Neural cell (in vitro differentiated cells): ENCODE measurements at regions not wholly inside any gene's neighbourhood (a gene's known extent, or its start where the extent isn't known, plus 50 kb on each side); places are given as distances from the start of the nearest gene placed in this dataset.

ENCODE experiments used
- EP300 ChIP-seq: fragments of 450-650 bp; conservative IDR thresholded peaks from 2 replicates; pipeline ENCODE4 v1.6.1; 2014; ENCODE audit warnings: antibody characterized with exemption, mild to moderate bottlenecking, moderate library complexity; ENCODE audit not compliant: poor library complexity, severe bottlenecking
- MXI1 ChIP-seq: fragments of 450-650 bp; conservative IDR thresholded peaks from 2 replicates; pipeline ENCODE4 v1.6.1; 2014; ENCODE audit warnings: antibody characterized with exemption, mild to moderate bottlenecking; ENCODE audit not compliant: poor library complexity, severe bottlenecking
- POLR2AphosphoS5 ChIP-seq: IDR thresholded peaks from 2 replicates; pipeline ENCODE4 v1.6.1; 2012
- RAD21 ChIP-seq: fragments of 450-650 bp; conservative IDR thresholded peaks from 2 replicates; pipeline ENCODE4 v1.6.1; 2014; ENCODE audit warnings: antibody characterized with exemption, mild to moderate bottlenecking, moderate library complexity
- SMC3 ChIP-seq: fragments of 450-650 bp; conservative IDR thresholded peaks from 2 replicates; pipeline ENCODE4 v1.6.1; 2014; ENCODE audit warnings: antibody characterized with exemption, mild to moderate bottlenecking, moderate library complexity; ENCODE audit not compliant: poor library complexity
- TF ChIP-seq, protein P1 (sequence below): fragments of 450-650 bp; IDR thresholded peaks from 2 replicates; pipeline ENCODE4 v1.5.1; 2014; ENCODE audit warnings: antibody characterized with exemption, mild to moderate bottlenecking, moderate library complexity; ENCODE audit not compliant: poor library complexity, severe bottlenecking

GRCh38 chr4:59161249-59161648, 2038.9 kb upstream of the ADGRL3 start:
- TF ChIP-seq, protein P1, sequence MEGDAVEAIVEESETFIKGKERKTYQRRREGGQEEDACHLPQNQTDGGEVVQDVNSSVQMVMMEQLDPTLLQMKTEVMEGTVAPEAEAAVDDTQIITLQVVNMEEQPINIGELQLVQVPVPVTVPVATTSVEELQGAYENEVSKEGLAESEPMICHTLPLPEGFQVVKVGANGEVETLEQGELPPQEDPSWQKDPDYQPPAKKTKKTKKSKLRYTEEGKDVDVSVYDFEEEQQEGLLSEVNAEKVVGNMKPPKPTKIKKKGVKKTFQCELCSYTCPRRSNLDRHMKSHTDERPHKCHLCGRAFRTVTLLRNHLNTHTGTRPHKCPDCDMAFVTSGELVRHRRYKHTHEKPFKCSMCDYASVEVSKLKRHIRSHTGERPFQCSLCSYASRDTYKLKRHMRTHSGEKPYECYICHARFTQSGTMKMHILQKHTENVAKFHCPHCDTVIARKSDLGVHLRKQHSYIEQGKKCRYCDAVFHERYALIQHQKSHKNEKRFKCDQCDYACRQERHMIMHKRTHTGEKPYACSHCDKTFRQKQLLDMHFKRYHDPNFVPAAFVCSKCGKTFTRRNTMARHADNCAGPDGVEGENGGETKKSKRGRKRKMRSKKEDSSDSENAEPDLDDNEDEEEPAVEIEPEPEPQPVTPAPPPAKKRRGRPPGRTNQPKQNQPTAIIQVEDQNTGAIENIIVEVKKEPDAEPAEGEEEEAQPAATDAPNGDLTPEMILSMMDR, result no peak
- TF ChIP-seq POLR2AphosphoS5, result no peak
- TF ChIP-seq RAD21, result no peak
- TF ChIP-seq MXI1, result no peak
- no peak for TF ChIP-seq EP300
- no peak for TF ChIP-seq SMC3
